NB4 (cell line): ENCODE measurements at regions not wholly inside any gene's neighbourhood (a gene's known extent, or its start where the extent isn't known, plus 50 kb on each side); places are given as distances from the start of the nearest gene placed in this dataset.
A peak's percentile ranks its signal among the peaks of the same experiment; 100 is the strongest.

Source experiments
- DNase-seq: peaks from one replicate; pipeline ENCODE4 v3.0.0; 2010; ENCODE audit warnings: low read depth
- H3K4me3 ChIP-seq: one replicate; pipeline ENCODE4 v1.5.1; 2011; ENCODE audit warnings: mild to moderate bottlenecking, low read depth, low read length, moderate library complexity
- CTCF ChIP-seq: IDR thresholded peaks from one replicate; pipeline ENCODE4 v1.5.1; 2012; ENCODE audit warnings: low read depth, low read length
- MAX ChIP-seq: IDR thresholded peaks from 2 replicates; pipeline ENCODE4 v1.6.1; 2011; ENCODE audit warnings: low read depth, low read length
- MYC ChIP-seq: IDR thresholded peaks from 2 replicates; pipeline ENCODE4 v1.6.1; 2011; ENCODE audit warnings: low read depth, low read length
- POLR2A ChIP-seq: IDR thresholded peaks from 2 replicates; pipeline ENCODE4 v1.6.1; 2011; ENCODE audit warnings: mild to moderate bottlenecking; ENCODE audit not compliant: insufficient read length; ENCODE audit errors: extremely low read depth

- TF ChIP-seq MAX (no peak), CTCF (no peak), POLR2A (no peak), MYC (no peak)
- DNase-seq = no peak
- no peak overlapping the region for H3K4me3 ChIP-seq
These were observed 81.3 kb upstream of the BHLHE40 start for GRCh38 chr3:4897765-4898453.

- H3K4me3 ChIP-seq = no peak overlapping the region
- DNase-seq = peak; percentile 69
- TF ChIP-seq POLR2A (no peak), CTCF (no peak), MYC (no peak), MAX (no peak)
These were observed 80.6 kb upstream of the BHLHE40 start for GRCh38 chr3:4898454-4899313.

GRCh38 chr3:4899710-4900109 is 79.5 kb upstream of the BHLHE40 start:
- DNase-seq = no peak
- no peak overlapping the region for H3K4me3 ChIP-seq
- TF ChIP-seq MYC (no peak), POLR2A (no peak), CTCF (no peak), MAX (no peak)

GRCh38 chr3:4900298-4900697 is 78.9 kb upstream of the BHLHE40 start:
- TF ChIP-seq MAX (no peak), CTCF (no peak), POLR2A (no peak), MYC (no peak)
- no peak for DNase-seq
- H3K4me3 ChIP-seq = no peak overlapping the region

- no peak overlapping the region for H3K4me3 ChIP-seq
- DNase-seq = peak; percentile 63
- no peak for TF ChIP-seq POLR2A
- TF ChIP-seq MYC = peak; percentile 82
- no peak for TF ChIP-seq CTCF
- TF ChIP-seq MAX = peak; percentile 85
These were observed 74.2 kb upstream of the BHLHE40 start for GRCh38 chr3:4904811-4905695.
